ENCODE measurements at regions not wholly inside any gene's neighbourhood (a gene's known extent, or its start where the extent isn't known, plus 50 kb on each side); places are given as distances from the start of the nearest gene placed in this dataset.

- Histone ChIP-seq H3K27me3 (ENCODE audit: control insufficient read depth, insufficient read depth, low read length) (no peaks in the 10 kb centered on the region), H3K9ac (ENCODE audit: low read length) (no peak overlapping the region), H3K4me1 (ENCODE audit: control insufficient read depth, insufficient read depth, low read length) (no peaks in the 10 kb centered on the region), H3K36me3 (ENCODE audit: control insufficient read depth, insufficient read depth, low read length) (no peaks in the 10 kb centered on the region), H3K27ac (ENCODE audit: low read depth, low read length) (no peak overlapping the region), H3K4me3 (ENCODE audit: low read length) (no peak overlapping the region)
Observed at GRCh38 chr12:92223481-92223880, 77.8 kb upstream of the BTG1 start.

GRCh38 chr12:92221656-92222315, 76.1 kb upstream of the BTG1 start:
- no peak overlapping the region for H3K4me3 ChIP-seq (ENCODE audit: low read length)

GRCh38 chr12:92218394-92219077, 72.9 kb upstream of the BTG1 start:
- H3K4me1 ChIP-seq (ENCODE audit: control insufficient read depth, insufficient read depth, low read length) = no peaks in the 10 kb centered on the region
- no peak overlapping the region for H3K9ac ChIP-seq (ENCODE audit: low read length)
- H3K27me3 ChIP-seq (ENCODE audit: control insufficient read depth, insufficient read depth, low read length) = no peaks in the 10 kb centered on the region
- H3K36me3 ChIP-seq (ENCODE audit: control insufficient read depth, insufficient read depth, low read length) = no peaks in the 10 kb centered on the region
- H3K4me3 ChIP-seq (ENCODE audit: low read length) = no peak overlapping the region
- H3K27ac ChIP-seq (ENCODE audit: low read depth, low read length) = no peak overlapping the region

More at GRCh38 chr12:92221656-92222315, 76.1 kb upstream of the BTG1 start:
- Histone ChIP-seq H3K9ac (ENCODE audit: low read length) (no peak overlapping the region), H3K4me1 (ENCODE audit: control insufficient read depth, insufficient read depth, low read length) (no peaks in the 10 kb centered on the region), H3K36me3 (ENCODE audit: control insufficient read depth, insufficient read depth, low read length) (no peaks in the 10 kb centered on the region), H3K27me3 (ENCODE audit: control insufficient read depth, insufficient read depth, low read length) (no peaks in the 10 kb centered on the region), H3K27ac (ENCODE audit: low read depth, low read length) (no peak overlapping the region)

GRCh38 chr12:92216092-92216491, 70.4 kb upstream of the BTG1 start:
- no peak overlapping the region for H3K27ac ChIP-seq (ENCODE audit: low read depth, low read length)

GRCh38 chr12:92215358-92215757, 69.7 kb upstream of the BTG1 start:
- Histone ChIP-seq H3K4me3 (ENCODE audit: low read length) (no peak overlapping the region), H3K36me3 (ENCODE audit: control insufficient read depth, insufficient read depth, low read length) (no peaks in the 10 kb centered on the region), H3K27ac (ENCODE audit: low read depth, low read length) (no peak overlapping the region), H3K9ac (ENCODE audit: low read length) (no peak overlapping the region), H3K4me1 (ENCODE audit: control insufficient read depth, insufficient read depth, low read length) (no peaks in the 10 kb centered on the region), H3K27me3 (ENCODE audit: control insufficient read depth, insufficient read depth, low read length) (no peaks in the 10 kb centered on the region)

More at GRCh38 chr12:92216092-92216491, 70.4 kb upstream of the BTG1 start:
- no peaks in the 10 kb centered on the region for H3K36me3 ChIP-seq (ENCODE audit: control insufficient read depth, insufficient read depth, low read length)
- H3K27me3 ChIP-seq (ENCODE audit: control insufficient read depth, insufficient read depth, low read length) = no peaks in the 10 kb centered on the region
- H3K4me1 ChIP-seq (ENCODE audit: control insufficient read depth, insufficient read depth, low read length) = no peaks in the 10 kb centered on the region
- H3K9ac ChIP-seq (ENCODE audit: low read length) = no peak overlapping the region
- no peak overlapping the region for H3K4me3 ChIP-seq (ENCODE audit: low read length)

GRCh38 chr12:92213166-92213565, 67.5 kb upstream of the BTG1 start:
- Histone ChIP-seq H3K9ac (ENCODE audit: low read length) (no peak overlapping the region), H3K27ac (ENCODE audit: low read depth, low read length) (no peak overlapping the region), H3K27me3 (ENCODE audit: control insufficient read depth, insufficient read depth, low read length) (no peaks in the 10 kb centered on the region), H3K36me3 (ENCODE audit: control insufficient read depth, insufficient read depth, low read length) (no peaks in the 10 kb centered on the region), H3K4me1 (ENCODE audit: control insufficient read depth, insufficient read depth, low read length) (no peaks in the 10 kb centered on the region), H3K4me3 (ENCODE audit: low read length) (no peak overlapping the region)

GRCh38 chr12:92210071-92210470, 64.4 kb upstream of the BTG1 start:
- Histone ChIP-seq H3K27ac (ENCODE audit: low read depth, low read length) (no peak overlapping the region), H3K9ac (ENCODE audit: low read length) (no peak overlapping the region), H3K27me3 (ENCODE audit: control insufficient read depth, insufficient read depth, low read length) (no peaks in the 10 kb centered on the region), H3K4me3 (ENCODE audit: low read length) (no peak overlapping the region), H3K4me1 (ENCODE audit: control insufficient read depth, insufficient read depth, low read length) (no peaks in the 10 kb centered on the region), H3K36me3 (ENCODE audit: control insufficient read depth, insufficient read depth, low read length) (no peaks in the 10 kb centered on the region)

- Histone ChIP-seq H3K9ac (ENCODE audit: low read length) (no peak overlapping the region), H3K36me3 (ENCODE audit: control insufficient read depth, insufficient read depth, low read length) (no peaks in the 10 kb centered on the region), H3K27ac (ENCODE audit: low read depth, low read length) (no peak overlapping the region), H3K4me3 (ENCODE audit: low read length) (no peak overlapping the region), H3K27me3 (ENCODE audit: control insufficient read depth, insufficient read depth, low read length) (no peaks in the 10 kb centered on the region), H3K4me1 (ENCODE audit: control insufficient read depth, insufficient read depth, low read length) (no peaks in the 10 kb centered on the region)
Observed at GRCh38 chr12:92208613-92209121, 63.0 kb upstream of the BTG1 start.

GRCh38 chr12:92206596-92206995, 61.0 kb upstream of the BTG1 start:
- no peaks in the 10 kb centered on the region for H3K4me1 ChIP-seq (ENCODE audit: control insufficient read depth, insufficient read depth, low read length)
- H3K36me3 ChIP-seq (ENCODE audit: control insufficient read depth, insufficient read depth, low read length) = no peaks in the 10 kb centered on the region
- no peak overlapping the region for H3K4me3 ChIP-seq (ENCODE audit: low read length)
- no peak overlapping the region for H3K27ac ChIP-seq (ENCODE audit: low read depth, low read length)
- no peaks in the 10 kb centered on the region for H3K27me3 ChIP-seq (ENCODE audit: control insufficient read depth, insufficient read depth, low read length)
- H3K9ac ChIP-seq (ENCODE audit: low read length) = no peak overlapping the region

- Histone ChIP-seq H3K9ac (ENCODE audit: low read length) (no peak overlapping the region), H3K36me3 (ENCODE audit: control insufficient read depth, insufficient read depth, low read length) (no peaks in the 10 kb centered on the region), H3K4me3 (ENCODE audit: low read length) (no peak overlapping the region), H3K27me3 (ENCODE audit: control insufficient read depth, insufficient read depth, low read length) (no peaks in the 10 kb centered on the region), H3K4me1 (ENCODE audit: control insufficient read depth, insufficient read depth, low read length) (no peaks in the 10 kb centered on the region), H3K27ac (ENCODE audit: low read depth, low read length) (no peak overlapping the region)
Observed at GRCh38 chr12:92206011-92206410, 60.4 kb upstream of the BTG1 start.

GRCh38 chr12:92199819-92200576, 54.4 kb upstream of the BTG1 start:
- no peak overlapping the region for H3K27ac ChIP-seq (ENCODE audit: low read depth, low read length)
- H3K9ac ChIP-seq (ENCODE audit: low read length) = no peak overlapping the region
- no peaks in the 10 kb centered on the region for H3K36me3 ChIP-seq (ENCODE audit: control insufficient read depth, insufficient read depth, low read length)
- H3K27me3 ChIP-seq (ENCODE audit: control insufficient read depth, insufficient read depth, low read length) = no peaks in the 10 kb centered on the region
- H3K4me3 ChIP-seq (ENCODE audit: low read length) = no peak overlapping the region
- no peaks in the 10 kb centered on the region for H3K4me1 ChIP-seq (ENCODE audit: control insufficient read depth, insufficient read depth, low read length)

GRCh38 chr12:92197815-92198214, 52.2 kb upstream of the BTG1 start:
- H3K36me3 ChIP-seq (ENCODE audit: control insufficient read depth, insufficient read depth, low read length) = no peaks in the 10 kb centered on the region
- H3K9ac ChIP-seq (ENCODE audit: low read length) = no peak overlapping the region
- no peaks in the 10 kb centered on the region for H3K27me3 ChIP-seq (ENCODE audit: control insufficient read depth, insufficient read depth, low read length)
- H3K4me1 ChIP-seq (ENCODE audit: control insufficient read depth, insufficient read depth, low read length) = no peaks in the 10 kb centered on the region
- H3K4me3 ChIP-seq (ENCODE audit: low read length) = no peak overlapping the region
- H3K27ac ChIP-seq (ENCODE audit: low read depth, low read length) = no peak overlapping the region

Measured in rectal smooth muscle tissue (tissue), 1 donor.